Activated naive CD4-positive, alpha-beta T cell treated with anti-CD3 and anti-CD28 coated beads for 36 hours (primary cell): ENCODE measurements at regions not wholly inside any gene's neighbourhood (a gene's known extent, or its start where the extent isn't known, plus 50 kb on each side); places are given as distances from the start of the nearest gene placed in this dataset.

Source experiments
- CTCF ChIA-PET: fragments of 350-600 bp; sonication (Branson Sonifier 250); formaldehyde crosslinking; loops from one replicate; lab custom pipeline; 2021; ENCODE audit warnings: antibody characterized with exemption; lab: Charles Lee
- DNase-seq: peaks from one replicate; pipeline ENCODE4 v3.0.0-alpha.2; 2020
- H3K27ac Mint-ChIP-seq: one replicate; pipeline ENCODE4 v1.8.0; 2021; ENCODE audit warnings: mild to moderate bottlenecking, mixed read lengths
- H3K27me3 Mint-ChIP-seq: one replicate; pipeline ENCODE4 v1.8.0; 2021; ENCODE audit warnings: low read depth, mixed read lengths
- H3K36me3 Mint-ChIP-seq: one replicate; pipeline ENCODE4 v1.8.0; 2021; ENCODE audit warnings: low read depth, mixed read lengths
- H3K4me1 Mint-ChIP-seq: one replicate; pipeline ENCODE4 v1.8.0; 2021; ENCODE audit warnings: low read depth, mixed read lengths
- H3K4me3 Mint-ChIP-seq: one replicate; pipeline ENCODE4 v1.8.0; 2021; ENCODE audit warnings: mild to moderate bottlenecking, moderate library complexity, mixed read lengths
- H3K9me3 Mint-ChIP-seq: one replicate; pipeline ENCODE4 v1.8.0; 2021; ENCODE audit warnings: mixed read lengths
- intact Hi-C: fragments of 100-400 bp; cut with micrococcal nuclease; formaldehyde crosslinking; loops from one replicate; pipeline ENCODE4 v1.15.1; 2023

DNA sequence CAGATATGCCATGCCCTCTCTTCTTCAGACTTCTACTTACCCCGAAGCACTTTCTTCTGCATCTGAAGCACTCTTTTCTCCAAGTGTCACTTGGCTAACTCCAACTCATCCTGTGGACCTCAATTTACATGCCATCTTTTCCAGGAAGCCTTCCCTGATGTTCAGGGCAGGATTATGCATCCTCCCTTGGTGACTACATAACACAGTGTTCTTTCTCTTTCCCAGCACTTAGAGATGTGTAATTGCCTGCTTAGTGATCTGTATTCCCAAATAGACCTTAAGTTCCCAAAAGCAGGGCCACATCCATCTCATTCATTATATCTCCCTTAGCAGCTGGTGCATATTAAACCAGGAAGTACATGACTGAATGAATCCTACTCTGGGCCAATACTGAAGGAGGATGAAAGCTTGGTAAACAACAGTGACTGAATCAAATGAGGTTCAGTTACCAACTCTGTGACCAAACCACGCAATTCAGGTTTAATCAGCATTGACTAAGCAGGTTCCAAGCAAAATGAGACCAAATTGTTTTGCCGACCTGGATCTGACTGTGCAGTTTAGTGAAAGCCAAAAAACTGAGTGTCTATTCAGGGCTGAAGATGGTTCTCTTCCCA lies 121.4 kb upstream of the TCF21 start:
- DNase-seq, result no peak
- intact Hi-C loops, result no loop called here
- Mint-ChIP-seq H3K9me3 (no peaks in the 10 kb centered on the region), H3K4me1 (no peaks in the 10 kb centered on the region), H3K36me3 (no peaks in the 10 kb centered on the region), H3K4me3 (no peak overlapping the region), H3K27ac (no peak overlapping the region), H3K27me3 (peaks cover 27% of the 10 kb centered on the region)
- CTCF ChIA-PET, result interaction anchor here (0.6 kb wide), 1 partner anchor 65 kb away, joined by 3 read pairs; no protein-coding TSS in a partner anchor

DNA sequence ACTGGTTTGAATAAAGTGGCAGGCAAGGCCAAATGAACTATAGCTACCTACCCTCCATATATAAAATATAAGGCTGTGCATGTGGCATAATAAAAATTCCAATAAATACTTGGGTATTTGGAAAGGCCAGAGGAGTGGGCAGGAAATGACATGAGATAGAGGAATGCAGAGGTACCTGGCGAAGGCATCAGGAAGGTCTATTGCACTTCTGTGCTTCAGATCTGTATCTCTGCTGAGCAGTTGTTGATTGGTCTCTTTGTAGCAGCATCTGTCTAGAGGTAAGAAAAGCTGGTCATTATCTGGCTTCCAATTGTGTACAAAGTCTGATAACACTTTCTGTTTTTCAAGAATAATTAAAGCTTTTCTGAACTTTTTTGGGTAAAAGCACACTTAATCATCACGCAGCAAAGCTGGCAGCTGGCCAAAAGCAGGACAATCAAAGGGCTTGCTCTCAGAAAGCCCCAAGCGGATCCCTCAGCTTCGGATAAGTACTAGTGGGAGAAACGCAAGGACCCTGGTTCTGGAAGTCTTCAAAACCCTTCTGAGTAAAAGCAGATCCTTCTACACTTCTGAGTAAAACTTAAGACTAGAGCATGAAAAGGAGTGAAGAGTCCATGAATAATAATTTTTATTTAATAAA lies 120.1 kb upstream of the TCF21 start:
- Mint-ChIP-seq H3K4me3 (no peak overlapping the region), H3K36me3 (no peaks in the 10 kb centered on the region), H3K9me3 (no peaks in the 10 kb centered on the region), H3K27me3 (peaks cover 22% of the 10 kb centered on the region), H3K27ac (no peak overlapping the region), H3K4me1 (no peaks in the 10 kb centered on the region)
- no peak for DNase-seq
- intact Hi-C loops, result no loop called here
- CTCF ChIA-PET, result no interaction called here

DNA sequence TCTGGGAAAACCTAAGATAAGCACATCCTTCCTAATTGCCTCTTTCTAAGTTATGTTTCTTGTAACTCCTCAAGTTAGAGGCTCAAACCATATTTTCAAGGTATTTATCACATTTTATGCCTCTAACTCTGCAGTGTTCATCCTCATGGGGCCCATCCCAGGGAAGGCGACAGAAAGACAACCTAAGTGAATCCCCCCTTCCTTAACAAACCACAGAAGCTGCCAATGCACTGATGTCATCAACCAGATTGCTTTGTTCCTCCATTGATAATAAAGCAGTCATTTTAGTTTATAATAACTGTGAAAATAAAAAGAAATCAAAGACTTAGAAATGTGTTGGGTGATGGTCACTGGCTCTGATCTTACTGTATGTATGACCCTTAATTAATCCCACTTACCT lies 119.5 kb upstream of the TCF21 start:
- Mint-ChIP-seq H3K36me3 (no peaks in the 10 kb centered on the region), H3K9me3 (no peaks in the 10 kb centered on the region), H3K27me3 (peaks cover 23% of the 10 kb centered on the region), H3K4me1 (no peaks in the 10 kb centered on the region), H3K27ac (no peak overlapping the region), H3K4me3 (no peak overlapping the region)
- no peak for DNase-seq
- intact Hi-C loops, result no loop called here
- CTCF ChIA-PET, result no interaction called here

DNA sequence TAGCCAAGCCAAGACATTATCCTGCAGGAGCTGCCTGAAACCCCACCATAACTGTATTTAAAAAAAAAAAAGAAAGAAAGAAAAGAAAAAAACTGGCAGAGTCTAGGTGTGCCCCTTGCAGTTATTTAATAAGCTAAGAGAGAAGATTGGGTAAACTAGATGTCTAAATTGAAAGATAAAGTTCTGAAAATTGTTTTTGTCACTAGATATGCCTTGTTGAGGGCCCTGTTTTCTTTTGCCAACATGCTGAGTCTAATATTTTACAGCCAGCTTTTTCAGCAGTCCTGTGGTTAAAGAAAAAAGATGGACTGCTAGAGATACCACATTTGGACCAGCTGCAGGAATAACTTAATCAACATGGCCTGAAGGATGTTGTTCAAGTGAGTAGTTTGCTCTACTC lies 116.3 kb upstream of the TCF21 start:
- peaks cover 19% of the 10 kb centered on the region for H3K27me3 Mint-ChIP-seq
- CTCF ChIA-PET, result no interaction called here
- H3K36me3 Mint-ChIP-seq, result no peaks in the 10 kb centered on the region
- intact Hi-C loops, result no loop called here
- no peaks in the 10 kb centered on the region for H3K9me3 Mint-ChIP-seq
- no peak overlapping the region for H3K27ac Mint-ChIP-seq
- H3K4me3 Mint-ChIP-seq, result no peak overlapping the region
- no peak for DNase-seq
- H3K4me1 Mint-ChIP-seq, result no peaks in the 10 kb centered on the region

DNA sequence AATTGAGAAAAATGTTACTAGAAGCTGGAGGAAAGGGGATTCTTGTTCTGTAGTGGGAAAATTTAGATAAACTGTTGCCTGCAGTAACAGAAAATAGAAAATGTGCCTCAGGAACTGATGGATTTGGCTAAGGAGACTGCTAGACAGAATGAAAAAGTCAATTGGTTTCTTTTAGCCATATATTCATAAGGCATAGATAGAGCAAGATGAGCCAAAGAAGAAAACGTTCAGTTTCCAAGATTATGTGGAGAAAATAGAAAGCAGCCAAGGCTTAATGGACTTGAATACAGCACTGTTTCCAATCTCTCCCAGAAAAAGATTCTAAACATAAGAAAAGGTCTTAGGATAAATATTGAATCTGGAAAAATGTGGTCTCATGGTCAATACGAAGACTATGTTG lies 115.1 kb upstream of the TCF21 start:
- CTCF ChIA-PET, result no interaction called here
- Mint-ChIP-seq H3K4me1 (no peaks in the 10 kb centered on the region), H3K27me3 (peaks cover 19% of the 10 kb centered on the region), H3K27ac (no peak overlapping the region), H3K9me3 (no peaks in the 10 kb centered on the region), H3K4me3 (no peak overlapping the region), H3K36me3 (no peaks in the 10 kb centered on the region)
- intact Hi-C loops, result no loop called here
- DNase-seq, result no peak

DNA sequence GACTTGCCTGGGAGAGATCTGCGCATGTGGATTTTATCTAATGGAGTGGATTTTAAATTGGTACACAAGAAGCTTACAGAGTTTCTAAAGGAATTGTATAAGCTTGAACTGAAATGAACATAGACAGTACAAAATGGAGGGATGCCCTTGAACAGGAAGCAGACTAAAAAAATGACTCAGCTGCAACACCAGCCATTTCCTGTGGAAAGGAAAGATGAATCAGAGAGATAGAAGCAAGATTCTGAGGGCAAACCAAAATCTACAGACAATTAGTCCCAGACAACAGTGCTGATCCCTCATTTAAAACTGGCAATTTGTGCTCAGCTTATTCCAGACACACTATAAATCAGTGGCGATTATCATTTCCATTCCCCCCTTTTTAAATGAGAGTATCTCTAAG lies 114.6 kb upstream of the TCF21 start:
- Mint-ChIP-seq H3K4me1 (no peaks in the 10 kb centered on the region), H3K36me3 (no peaks in the 10 kb centered on the region), H3K9me3 (no peaks in the 10 kb centered on the region), H3K4me3 (no peak overlapping the region), H3K27me3 (peaks cover 18% of the 10 kb centered on the region), H3K27ac (no peak overlapping the region)
- CTCF ChIA-PET, result no interaction called here
- intact Hi-C loops, result no loop called here
- no peak for DNase-seq

DNA sequence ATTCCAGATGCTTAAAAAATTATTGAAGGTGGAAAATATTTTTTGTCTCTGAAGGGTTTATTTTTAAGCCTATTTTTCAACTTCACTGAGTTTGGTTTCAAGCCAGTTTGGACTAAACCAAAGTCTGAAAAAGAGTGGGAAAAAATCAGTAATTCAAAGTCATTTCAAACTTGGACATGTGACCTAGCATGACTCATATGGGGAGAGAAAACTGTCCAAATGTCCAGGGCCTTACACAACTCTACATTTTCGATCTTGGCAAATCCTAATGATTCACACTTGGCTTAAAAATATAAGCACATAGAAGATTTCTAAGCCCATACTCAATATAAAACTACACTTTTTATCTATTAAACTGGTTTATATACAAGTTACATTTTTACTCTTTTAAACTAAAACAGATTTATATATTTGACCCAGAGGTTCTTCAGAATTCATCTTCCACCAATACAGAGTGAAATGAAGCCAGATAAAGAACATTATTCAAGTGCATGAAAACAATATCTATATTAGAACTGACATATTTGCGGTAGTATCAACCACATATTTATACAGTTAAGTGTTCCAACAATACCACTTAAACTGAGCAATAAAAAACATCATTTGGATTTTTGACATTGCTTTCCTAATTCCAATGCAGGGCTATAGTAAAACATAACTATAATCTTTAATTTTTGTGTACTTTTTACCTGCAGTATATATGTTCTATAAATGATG lies 110.3 kb upstream of the TCF21 start:
- DNase-seq, result no peak
- no peaks in the 10 kb centered on the region for H3K9me3 Mint-ChIP-seq
- H3K27me3 Mint-ChIP-seq, result peaks cover 11% of the 10 kb centered on the region
- no peak overlapping the region for H3K4me3 Mint-ChIP-seq
- H3K4me1 Mint-ChIP-seq, result no peaks in the 10 kb centered on the region
- H3K27ac Mint-ChIP-seq, result no peak overlapping the region
- intact Hi-C loops, result no loop called here
- CTCF ChIA-PET, result no interaction called here
- no peaks in the 10 kb centered on the region for H3K36me3 Mint-ChIP-seq

DNA sequence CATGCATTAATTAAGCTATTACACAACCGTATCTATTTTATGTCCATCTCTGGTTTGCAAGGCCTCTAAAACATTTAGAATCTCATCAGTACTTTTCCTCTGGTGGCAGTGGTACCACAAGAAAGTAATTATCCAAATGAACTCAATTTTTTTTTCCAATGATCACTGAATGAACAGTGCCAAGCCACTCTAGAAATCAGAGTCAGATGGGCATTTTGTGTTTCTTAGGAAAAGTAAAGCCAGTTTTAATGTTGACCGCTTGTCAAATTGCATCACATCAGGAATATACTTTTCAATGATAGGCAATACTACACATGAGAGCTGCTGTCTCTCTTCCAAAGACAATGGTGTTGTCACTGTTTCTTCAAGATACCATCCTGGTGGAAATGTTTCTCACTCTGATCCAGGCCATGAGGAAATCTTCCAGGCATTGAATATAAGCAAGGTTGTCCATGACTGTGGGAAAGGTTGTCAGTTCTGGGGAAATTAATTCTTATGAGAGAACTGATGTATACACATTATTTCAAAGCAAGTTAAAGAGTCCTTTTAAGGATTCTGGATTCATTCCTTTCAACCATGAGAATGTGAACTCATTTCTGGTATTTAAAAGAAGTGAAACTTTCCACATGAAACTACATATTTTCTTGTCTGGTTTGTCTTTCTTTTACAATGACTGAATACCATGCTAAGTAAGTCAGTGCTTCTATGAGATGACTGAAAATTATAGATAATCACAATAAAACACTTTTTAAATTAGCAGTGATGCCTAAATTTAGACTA lies 108.8 kb upstream of the TCF21 start:
- DNase-seq, result no peak
- Mint-ChIP-seq H3K27ac (no peak overlapping the region), H3K9me3 (no peaks in the 10 kb centered on the region), H3K4me3 (no peak overlapping the region), H3K36me3 (no peaks in the 10 kb centered on the region), H3K27me3 (peaks cover 4% of the 10 kb centered on the region), H3K4me1 (no peaks in the 10 kb centered on the region)
- CTCF ChIA-PET, result no interaction called here
- intact Hi-C loops, result no loop called here

DNA sequence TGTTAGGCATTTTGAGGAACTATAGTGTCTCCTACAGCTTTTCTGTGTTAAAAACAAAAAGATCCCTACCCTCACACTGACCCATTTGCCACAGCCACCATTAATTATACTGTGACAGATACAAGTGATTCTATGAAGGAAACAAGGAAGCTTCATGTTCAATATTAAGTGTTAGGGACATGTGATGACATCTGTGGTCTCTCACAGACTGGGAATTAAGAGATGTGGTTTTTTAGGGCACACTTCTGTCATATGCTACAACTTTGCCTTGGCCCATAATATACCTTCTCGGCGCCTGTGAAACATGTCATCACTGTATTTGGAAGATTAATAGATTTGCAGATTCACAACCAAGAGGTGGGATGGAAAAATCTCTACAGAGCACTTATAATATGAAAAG lies 102.9 kb upstream of the TCF21 start:
- Mint-ChIP-seq H3K36me3 (no peaks in the 10 kb centered on the region), H3K27ac (no peak overlapping the region), H3K4me1 (peaks cover 5% of the 10 kb centered on the region), H3K27me3 (peaks cover 10% of the 10 kb centered on the region), H3K9me3 (no peaks in the 10 kb centered on the region), H3K4me3 (no peak overlapping the region)
- intact Hi-C loops, result no loop called here
- CTCF ChIA-PET, result no interaction called here
- DNase-seq, result no peak

DNA sequence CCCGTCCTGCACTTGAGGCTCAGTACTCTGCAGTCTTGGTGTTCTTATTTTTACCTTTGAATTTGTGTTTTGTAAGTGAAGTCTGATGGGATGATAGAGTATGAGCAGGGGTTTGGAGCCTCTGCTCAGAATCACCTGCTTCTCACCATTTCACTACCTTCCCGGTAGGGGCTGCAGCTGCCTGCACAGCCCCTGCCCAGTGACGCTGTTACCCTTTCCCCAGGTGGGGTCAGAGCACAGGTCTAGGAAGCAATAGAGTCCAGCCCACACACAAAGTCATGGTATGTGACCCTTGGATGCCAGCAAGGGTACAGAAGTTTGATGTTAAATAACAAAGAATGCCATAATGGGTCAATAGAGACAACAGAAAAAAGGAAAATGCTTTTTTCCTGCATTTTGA lies 101.8 kb upstream of the TCF21 start:
- CTCF ChIA-PET, result no interaction called here
- Mint-ChIP-seq H3K27ac (no peak overlapping the region), H3K36me3 (no peaks in the 10 kb centered on the region), H3K27me3 (peaks cover 10% of the 10 kb centered on the region), H3K9me3 (no peaks in the 10 kb centered on the region), H3K4me1 (peaks cover 5% of the 10 kb centered on the region), H3K4me3 (no peak overlapping the region)
- intact Hi-C loops, result no loop called here
- DNase-seq, result no peak

DNA sequence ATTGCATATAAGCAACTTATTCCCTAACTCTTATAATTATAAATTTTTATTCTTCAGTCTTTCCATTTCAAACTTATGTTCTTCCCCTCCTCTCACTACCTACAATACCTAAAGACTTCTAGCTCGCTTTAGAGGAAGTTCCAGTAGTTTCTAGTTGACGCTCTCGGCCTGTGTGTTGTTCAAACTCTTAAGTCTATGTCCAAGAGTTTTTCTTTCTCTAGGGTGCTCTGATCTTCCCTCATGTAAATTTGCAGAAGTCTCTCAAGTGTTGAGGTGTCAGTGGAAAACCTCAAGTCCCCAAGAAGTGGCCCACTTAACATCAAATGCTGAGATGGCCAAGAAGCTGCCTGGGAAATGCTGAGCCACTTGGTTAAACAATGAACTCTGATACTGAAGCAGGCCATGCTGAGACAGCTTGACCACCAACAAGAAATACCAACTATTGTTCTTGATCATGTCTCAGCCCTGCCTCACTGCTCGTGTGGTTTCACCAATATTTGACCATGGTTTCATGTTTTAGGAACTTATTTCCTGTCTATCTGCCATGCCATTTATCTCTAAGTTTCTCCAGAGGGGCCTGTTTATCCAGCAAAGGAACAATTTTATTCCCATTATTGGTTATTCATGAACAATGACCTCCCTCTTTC lies 100.9 kb upstream of the TCF21 start:
- Mint-ChIP-seq H3K36me3 (no peaks in the 10 kb centered on the region), H3K27me3 (peaks cover 10% of the 10 kb centered on the region), H3K4me3 (no peak overlapping the region), H3K4me1 (peaks cover 5% of the 10 kb centered on the region), H3K27ac (no peak overlapping the region), H3K9me3 (no peaks in the 10 kb centered on the region)
- no peak for DNase-seq
- CTCF ChIA-PET, result interaction anchor here (1.2 kb wide), 1 partner anchor 136 kb away, joined by 3 read pairs; no protein-coding TSS in a partner anchor
- intact Hi-C loops, result no loop called here

DNA sequence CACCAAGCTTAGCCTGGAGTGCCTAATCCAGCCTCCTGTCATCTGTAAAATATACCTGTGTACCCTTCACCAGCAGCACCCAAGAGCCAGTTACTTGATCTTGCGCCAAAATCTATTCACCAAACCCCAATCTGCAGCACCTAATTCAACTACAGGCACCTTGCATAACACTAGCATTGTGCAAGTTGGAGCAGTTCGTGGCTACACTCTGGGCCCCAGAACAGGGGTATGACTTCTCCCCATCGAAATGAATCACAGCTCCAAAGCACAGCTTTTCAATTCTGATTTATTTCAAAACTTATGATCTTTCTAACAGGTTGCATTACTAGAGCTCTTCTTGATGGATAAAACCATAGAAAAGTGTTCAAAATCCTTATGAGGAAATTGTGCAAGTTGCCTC lies 100.4 kb upstream of the TCF21 start:
- Mint-ChIP-seq H3K27me3 (peaks cover 10% of the 10 kb centered on the region), H3K4me3 (no peak overlapping the region), H3K4me1 (peaks cover 5% of the 10 kb centered on the region), H3K27ac (no peak overlapping the region), H3K36me3 (no peaks in the 10 kb centered on the region), H3K9me3 (no peaks in the 10 kb centered on the region)
- intact Hi-C loops, result no loop called here
- CTCF ChIA-PET, result interaction anchor here (1.2 kb wide), 1 partner anchor 135 kb away, joined by 3 read pairs; no protein-coding TSS in a partner anchor
- no peak for DNase-seq
